G401 (cell line): ENCODE measurements at regions not wholly inside any gene's neighbourhood (a gene's known extent, or its start where the extent isn't known, plus 50 kb on each side); places are given as distances from the start of the nearest gene placed in this dataset.

Experiments
- DNase-seq: peaks from one replicate; pipeline ENCODE4 v3.0.0-alpha.2; 2015; ENCODE audit warnings: low spot score
- in situ Hi-C: cut with HindIII; loops from 2 replicates; pipeline ENCODE4 v1.10.0; 2016; ENCODE audit warnings: low sequenced_read_pairs, mixed read lengths

DNA sequence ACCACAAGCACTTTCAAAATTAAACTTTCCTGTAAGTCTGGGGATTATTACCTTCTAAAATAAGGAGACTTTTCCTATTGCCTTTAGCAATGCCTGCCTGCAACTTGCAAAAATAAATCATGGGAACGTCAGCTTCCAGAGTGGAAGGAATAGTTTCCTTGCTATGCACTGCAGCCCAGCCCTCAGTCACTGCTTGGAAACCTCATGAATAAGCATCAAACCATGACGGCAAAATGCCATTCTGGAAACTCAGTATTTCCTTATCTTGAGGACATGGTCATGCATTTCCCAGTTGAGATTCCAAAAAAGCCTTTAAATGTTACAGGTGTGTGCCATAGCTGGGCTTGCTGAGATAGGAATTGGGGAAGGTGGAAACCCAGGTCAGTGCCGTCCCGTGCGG is 84.2 kb upstream of the OTOS start:
- in situ Hi-C loops: no loop called here
- DNase-seq: no peak

- no peak for DNase-seq
- in situ Hi-C loops: no loop called here
Measured at GRCh38 chr2:240225131-240225530, 84.7 kb upstream of the OTOS start.

DNA sequence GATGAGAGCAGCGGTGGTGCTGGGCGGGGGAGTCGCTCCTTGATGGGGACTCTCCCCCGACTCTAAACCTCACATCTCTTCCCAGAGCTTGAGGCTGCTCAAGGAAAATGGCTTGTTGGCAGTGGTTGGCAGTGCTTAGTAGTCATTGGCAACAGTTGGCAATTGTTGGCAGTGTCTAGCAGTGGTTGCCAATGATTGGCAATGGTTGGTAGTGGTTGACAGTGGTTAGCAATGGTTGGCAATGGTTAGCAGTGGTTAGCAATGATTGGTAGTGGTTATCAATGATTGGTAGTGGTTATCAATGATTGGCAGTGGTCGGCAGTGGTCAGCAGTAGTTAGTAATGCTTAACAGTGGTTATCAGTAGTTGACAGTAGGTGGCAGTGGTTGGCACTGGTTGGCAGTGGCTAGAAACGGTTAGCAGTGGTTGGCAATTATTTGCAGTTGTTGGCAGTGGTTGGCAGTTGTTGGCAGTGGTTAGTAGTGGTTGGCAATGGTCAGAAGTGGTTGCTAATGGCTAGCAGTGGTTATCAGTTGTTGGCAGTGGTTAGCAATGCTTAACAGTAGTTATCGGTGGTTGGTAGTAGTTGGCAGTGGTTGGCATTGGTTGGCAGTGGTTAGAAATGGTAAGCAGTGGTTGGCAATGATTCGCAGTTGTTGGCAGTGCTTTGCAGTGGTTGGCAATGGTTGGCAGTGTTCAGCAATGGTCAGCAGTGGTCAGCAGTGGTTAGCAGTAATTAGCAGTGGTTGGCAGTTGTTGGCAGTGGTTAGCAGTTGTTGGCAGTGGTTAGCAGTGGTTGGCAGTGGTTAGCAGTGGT is 85.4 kb upstream of the OTOS start:
- no peak for DNase-seq
- in situ Hi-C loops: no loop called here

DNA sequence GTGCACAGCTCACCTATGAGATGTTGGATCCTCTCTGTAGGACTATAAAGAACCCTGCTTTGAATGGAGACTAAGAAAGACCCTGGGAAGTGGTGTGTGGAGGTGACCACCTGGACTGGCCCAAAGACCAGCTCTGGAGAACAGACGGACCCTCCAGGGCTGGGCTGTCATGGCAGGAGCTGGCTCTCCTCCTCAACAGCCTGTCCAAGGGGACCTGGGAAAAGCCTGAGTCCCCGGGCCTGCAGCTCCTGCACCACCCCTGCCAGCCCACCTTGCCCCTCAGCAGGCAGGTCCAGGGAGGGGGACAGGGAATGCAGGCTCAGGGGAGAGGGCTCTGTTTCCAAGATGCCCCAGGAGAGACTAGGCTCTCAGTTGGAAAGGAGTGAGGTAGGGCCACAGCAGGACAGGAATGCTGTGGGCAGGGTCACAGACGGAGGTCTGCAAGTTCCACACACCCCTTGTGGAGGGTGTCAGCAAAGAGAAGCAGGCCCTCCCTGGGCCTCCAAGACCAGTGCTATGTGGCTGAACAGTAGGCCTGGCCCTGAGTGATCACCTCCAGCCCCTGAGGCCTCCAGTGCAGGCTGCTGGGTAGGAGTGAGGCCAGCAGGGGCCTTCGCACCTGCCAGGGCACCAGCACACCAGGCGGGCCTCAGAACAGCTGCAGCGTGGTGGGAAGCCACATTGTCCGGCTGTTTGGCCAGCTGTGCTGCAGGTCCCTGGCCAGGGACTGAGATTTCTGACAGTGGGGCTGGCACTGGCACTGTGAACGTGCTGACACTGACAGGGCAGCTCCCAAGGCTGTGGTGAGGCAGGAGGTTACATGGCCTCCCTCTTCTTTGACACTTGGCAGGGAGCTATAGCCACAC is 86.4 kb upstream of the OTOS start:
- DNase-seq: no peak
- in situ Hi-C loops: no loop called here

DNA sequence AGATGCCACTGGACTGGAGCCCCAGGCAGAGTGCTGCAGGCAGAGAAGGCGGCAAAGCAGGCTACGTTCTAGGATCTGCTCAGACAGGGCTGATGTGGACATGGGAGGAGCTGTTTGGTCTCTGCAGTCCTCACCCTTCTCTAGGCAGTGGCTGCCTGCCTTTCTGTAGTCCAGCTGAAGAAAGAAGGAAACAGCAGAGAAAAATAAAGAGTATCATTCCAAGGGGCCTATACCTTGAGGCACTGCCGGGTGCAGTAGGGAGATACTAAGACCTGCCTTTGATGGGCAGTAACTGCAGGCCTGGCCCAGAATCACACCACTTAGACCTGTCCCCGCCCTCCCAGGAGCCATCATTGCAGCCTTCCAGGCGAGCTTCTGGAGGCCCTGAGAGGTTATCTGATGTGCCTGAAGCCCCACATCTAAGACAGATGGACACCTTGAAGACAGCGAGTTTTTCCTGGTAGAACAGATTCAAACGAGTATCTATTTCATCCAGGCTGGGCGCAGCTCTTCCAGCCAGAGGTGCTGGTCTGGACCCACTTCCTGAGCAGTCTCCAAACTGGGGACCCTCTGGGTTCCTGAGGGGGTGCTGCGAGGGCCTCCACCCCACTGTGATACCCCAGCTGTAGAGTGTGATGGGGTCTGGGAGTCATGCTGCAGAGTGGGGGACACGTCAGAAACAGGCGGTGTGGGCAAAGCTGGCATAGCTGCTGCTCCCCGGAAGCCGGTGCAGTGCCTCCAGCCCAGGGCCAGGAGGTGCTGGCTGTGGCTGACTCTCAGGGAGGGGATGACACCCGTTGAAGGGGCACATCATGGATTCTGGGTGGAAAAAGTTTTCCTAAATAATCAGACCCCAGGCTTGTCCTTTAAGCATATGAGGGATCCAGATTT is 87.3 kb upstream of the OTOS start:
- in situ Hi-C loops: no loop called here
- DNase-seq: no peak

- DNase-seq: no peak
- in situ Hi-C loops: no loop called here
Measured at GRCh38 chr2:240229005-240229404, 88.5 kb upstream of the OTOS start.

- in situ Hi-C loops: no loop called here
- no peak for DNase-seq
Measured at GRCh38 chr2:240229603-240230235, 89.3 kb upstream of the OTOS start.

GRCh38 chr2:240230291-240230931 is 90.0 kb upstream of the OTOS start:
- in situ Hi-C loops: no loop called here
- DNase-seq: no peak

DNA sequence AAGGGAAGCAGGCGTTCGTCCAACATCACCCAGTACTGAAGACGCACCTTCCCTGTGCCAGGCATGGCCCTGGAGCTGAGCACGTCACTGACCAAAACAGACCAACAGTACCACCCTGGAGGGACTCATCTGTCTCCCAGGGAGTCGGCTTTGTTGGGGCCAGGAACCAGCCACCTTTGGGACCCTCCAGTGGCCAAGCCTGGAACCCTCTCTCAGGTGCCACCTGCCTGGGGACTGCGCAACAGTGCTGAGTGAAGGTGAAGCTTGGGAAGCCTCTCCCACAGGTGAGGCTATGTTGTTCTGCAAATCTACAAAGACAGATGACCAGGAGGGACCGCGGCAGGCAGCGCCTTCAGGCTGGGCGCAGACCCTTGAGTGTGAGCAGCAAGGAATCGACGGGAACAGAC is 91.4 kb upstream of the OTOS start:
- DNase-seq: no peak
- in situ Hi-C loops: no loop called here

DNA sequence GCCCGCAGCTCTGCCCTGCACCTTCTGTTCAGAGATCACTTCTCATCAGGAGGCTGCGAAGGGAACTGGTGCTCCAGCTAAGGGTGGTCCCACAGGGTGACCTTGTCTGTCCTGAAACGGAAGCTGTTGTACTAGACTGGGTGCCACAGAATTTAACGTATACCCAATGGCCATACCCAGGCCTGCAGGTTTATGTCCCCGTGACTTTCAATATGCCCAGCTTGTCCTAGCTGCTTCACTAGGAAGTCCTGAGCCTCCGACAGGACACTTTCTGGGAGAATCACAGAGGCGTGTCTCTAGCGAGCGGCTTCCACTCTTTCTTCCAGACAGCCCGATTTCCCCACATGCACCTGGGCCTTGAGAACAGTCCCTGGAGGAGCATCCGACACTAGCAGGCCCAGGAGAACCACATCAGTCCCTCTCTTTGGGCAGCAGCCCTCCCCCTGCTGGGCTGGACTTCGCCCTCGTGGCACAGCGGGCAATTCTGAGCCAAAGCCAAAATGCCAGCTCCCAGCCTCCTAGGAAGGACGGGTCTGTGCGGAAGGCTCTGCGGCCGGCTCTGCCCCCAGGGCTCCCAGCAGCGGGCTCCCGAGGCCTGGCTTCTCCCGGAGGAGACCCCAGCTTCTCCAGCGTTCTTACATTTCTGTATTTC is 91.9 kb upstream of the OTOS start:
- in situ Hi-C loops: no loop called here
- no peak for DNase-seq

GRCh38 chr2:240232961-240233884 is 92.8 kb upstream of the OTOS start:
- in situ Hi-C loops: no loop called here
- DNase-seq: peak; percentile 79

DNA sequence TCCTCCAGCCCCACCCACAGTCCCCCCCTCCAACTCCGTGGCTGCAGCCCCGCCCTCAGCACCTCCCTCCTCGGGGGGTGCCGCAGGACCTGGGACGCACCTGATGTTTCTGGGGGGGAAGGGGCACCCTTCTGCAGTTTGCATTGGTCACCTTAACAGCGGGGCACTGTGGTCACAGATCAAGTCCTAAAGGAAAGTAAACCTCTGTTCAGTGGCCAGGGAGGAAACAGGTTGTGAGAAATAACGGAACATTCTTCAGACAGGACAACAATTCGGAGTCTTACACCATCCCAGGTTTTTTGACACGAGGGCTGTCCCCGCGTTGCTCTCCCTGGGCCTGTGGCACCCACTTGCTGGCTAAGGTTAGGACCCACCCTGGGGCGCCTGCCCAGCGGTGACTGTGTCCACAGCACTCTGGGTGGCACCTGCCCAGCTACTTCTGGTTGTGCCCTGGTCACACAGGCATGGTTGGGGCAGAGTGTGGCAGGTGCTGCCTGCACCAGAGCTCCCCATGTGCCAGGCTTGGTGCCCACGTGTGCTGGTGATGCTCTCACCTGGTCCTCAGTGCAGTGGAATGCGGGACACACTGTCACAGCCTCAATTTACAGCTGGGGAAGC is 93.5 kb upstream of the OTOS start:
- DNase-seq: no peak
- in situ Hi-C loops: no loop called here

GRCh38 chr2:240234503-240234951 is 94.1 kb upstream of the OTOS start:
- in situ Hi-C loops: no loop called here
- DNase-seq: no peak

- in situ Hi-C loops: no loop called here
- DNase-seq: no peak
Measured at GRCh38 chr2:240235149-240235803, 94.8 kb upstream of the OTOS start.

- no peak for DNase-seq
- in situ Hi-C loops: no loop called here
Measured at GRCh38 chr2:240235811-240236210, 95.4 kb upstream of the OTOS start.
